Kidney epithelial cell (primary cell): ENCODE measurements at regions not wholly inside any gene's neighbourhood (a gene's known extent, or its start where the extent isn't known, plus 50 kb on each side); places are given as distances from the start of the nearest gene placed in this dataset.

Experiments
- DNase-seq: peaks from one replicate; pipeline ENCODE4 v3.0.0-alpha.2; 2010; ENCODE audit warnings: low read depth
- H3K27me3 ChIP-seq: 2 replicates; pipeline ENCODE4 v1.6.0; 2011; ENCODE audit warnings: low read length; ENCODE audit not compliant: control insufficient read depth, insufficient read depth
- H3K36me3 ChIP-seq: 2 replicates; pipeline ENCODE4 v1.5.1; 2011; ENCODE audit warnings: low read length; ENCODE audit not compliant: control insufficient read depth, insufficient read depth
- H3K4me3 ChIP-seq: 2 replicates; pipeline ENCODE4 v1.5.1; 2011; ENCODE audit warnings: low read depth, mild to moderate bottlenecking, control low read depth, low read length
- TF ChIP-seq, protein P1 (sequence below): IDR thresholded peaks from 2 replicates; pipeline ENCODE4 v1.5.1; 2011; ENCODE audit warnings: mild to moderate bottlenecking, moderate library complexity, low read length, control low read depth, inconsistent platforms; ENCODE audit not compliant: insufficient read depth, poor library complexity, severe bottlenecking

DNA sequence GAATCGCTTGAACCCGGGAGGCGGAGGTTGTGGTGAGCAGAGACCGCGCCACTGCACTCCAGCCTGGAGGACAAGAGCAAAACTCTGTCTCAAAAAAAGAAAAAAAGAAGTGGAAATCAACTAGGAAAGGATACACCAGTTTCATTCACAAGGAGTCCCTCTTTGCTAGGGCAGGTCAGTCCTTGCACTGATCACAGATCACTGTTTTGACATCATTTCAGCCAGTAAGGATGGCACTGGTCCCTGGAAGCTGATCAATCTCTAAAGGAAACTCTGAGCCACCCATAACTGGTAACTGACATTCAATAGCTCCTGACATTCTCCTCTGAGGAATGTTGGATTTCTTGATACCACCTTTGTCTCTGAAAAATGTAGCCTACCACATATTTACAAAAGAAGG is 243.1 kb upstream of the SLC35B3 start:
- Histone ChIP-seq H3K27me3 (no peaks in the 10 kb centered on the region), H3K4me3 (no peak overlapping the region), H3K36me3 (no peaks in the 10 kb centered on the region)
- TF ChIP-seq, protein P1, sequence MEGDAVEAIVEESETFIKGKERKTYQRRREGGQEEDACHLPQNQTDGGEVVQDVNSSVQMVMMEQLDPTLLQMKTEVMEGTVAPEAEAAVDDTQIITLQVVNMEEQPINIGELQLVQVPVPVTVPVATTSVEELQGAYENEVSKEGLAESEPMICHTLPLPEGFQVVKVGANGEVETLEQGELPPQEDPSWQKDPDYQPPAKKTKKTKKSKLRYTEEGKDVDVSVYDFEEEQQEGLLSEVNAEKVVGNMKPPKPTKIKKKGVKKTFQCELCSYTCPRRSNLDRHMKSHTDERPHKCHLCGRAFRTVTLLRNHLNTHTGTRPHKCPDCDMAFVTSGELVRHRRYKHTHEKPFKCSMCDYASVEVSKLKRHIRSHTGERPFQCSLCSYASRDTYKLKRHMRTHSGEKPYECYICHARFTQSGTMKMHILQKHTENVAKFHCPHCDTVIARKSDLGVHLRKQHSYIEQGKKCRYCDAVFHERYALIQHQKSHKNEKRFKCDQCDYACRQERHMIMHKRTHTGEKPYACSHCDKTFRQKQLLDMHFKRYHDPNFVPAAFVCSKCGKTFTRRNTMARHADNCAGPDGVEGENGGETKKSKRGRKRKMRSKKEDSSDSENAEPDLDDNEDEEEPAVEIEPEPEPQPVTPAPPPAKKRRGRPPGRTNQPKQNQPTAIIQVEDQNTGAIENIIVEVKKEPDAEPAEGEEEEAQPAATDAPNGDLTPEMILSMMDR = no peak
- no peak for DNase-seq

DNA sequence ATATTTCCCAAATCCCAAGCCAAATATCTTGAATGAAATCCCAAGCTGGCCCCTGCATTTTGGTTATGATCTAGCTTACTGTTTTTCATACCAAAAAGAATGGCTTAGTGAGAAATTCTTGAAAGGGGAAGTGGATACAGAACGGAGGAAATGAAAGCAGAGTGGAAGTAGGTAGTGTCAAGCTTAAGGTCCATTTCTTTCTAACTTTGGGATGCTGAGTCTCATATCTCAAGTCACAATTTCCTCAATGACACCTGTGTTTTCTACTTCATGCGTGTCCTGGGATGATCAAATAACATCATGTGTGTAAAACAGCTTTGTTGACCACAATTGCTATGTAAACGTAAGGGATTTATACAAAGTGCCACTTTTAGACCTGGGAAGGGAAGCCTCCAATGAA is 238.8 kb upstream of the SLC35B3 start:
- H3K36me3 ChIP-seq = no peaks in the 10 kb centered on the region
- TF ChIP-seq, protein P1 = no peak
- no peak for DNase-seq
- no peaks in the 10 kb centered on the region for H3K27me3 ChIP-seq
- H3K4me3 ChIP-seq = no peak overlapping the region

GRCh38 chr6:8672882-8673281 is 237.5 kb upstream of the SLC35B3 start:
- TF ChIP-seq, protein P1 = no peak
- Histone ChIP-seq H3K4me3 (no peak overlapping the region), H3K36me3 (no peaks in the 10 kb centered on the region), H3K27me3 (no peaks in the 10 kb centered on the region)
- no peak for DNase-seq

DNA sequence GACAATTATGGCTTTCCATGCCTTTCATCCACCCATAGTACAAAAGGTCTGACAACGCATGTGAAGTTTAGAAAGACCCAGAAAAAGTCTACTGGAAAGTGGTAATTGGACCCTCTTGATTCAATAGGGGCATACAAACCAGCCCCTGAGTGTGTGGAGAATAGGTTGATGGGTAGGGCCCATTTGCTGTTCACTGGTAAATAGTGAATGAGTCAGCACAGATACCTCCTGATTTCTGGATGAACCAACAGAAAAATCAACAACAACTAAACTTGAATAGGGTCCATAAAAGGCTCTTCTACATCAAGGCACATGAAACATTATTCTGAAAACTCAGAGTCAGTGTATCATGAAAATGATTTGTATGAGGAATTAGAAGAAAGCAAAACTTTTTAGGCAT is 235.4 kb upstream of the SLC35B3 start:
- no peaks in the 10 kb centered on the region for H3K36me3 ChIP-seq

DNA sequence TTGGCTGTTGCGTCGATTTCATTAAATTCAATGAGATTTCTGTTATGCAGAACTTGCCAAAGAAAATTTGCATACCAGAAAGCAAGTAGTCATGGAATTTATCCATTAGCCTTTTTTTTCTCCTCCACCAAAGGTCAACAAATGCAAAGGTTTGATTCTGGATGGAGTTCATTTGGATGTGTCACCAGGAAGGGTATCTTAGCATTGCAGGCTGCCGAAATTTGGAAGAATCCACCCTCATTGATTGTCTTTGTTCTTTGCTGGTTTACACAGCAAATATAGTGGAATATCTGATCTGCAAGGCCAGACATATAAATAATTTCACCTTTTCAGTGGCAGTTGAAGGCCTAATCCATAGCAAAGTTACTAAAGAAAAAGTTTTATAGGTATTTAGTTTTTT is 229.4 kb upstream of the SLC35B3 start:
- TF ChIP-seq, protein P1 = no peak
- H3K27me3 ChIP-seq = no peaks in the 10 kb centered on the region
- no peak overlapping the region for H3K4me3 ChIP-seq
- no peaks in the 10 kb centered on the region for H3K36me3 ChIP-seq
- DNase-seq = no peak

More for the DNA sequence above, 235.4 kb upstream of the SLC35B3 start:
- Histone ChIP-seq H3K27me3 (no peaks in the 10 kb centered on the region), H3K4me3 (no peak overlapping the region)
- DNase-seq = no peak
- TF ChIP-seq, protein P1 = no peak

DNA sequence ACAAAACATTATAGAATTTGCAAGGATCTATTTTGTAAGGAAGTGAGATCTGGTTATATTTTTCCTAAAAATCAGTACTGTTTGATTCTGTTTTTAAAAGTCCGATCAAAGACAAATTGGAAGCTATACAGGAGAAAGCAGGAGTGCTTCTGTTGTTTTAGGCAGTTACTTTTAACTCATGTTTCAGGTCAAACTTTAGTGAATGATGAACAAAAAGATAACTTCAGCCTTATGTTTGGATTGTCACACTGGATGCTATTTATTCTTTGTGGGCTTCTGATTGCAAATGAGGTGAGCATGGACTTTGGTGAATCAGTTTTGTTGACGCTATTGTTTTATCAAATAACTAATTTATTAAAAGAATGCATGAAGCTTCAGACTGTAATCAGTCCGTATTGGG is 228.7 kb upstream of the SLC35B3 start:
- TF ChIP-seq, protein P1 = no peak
- Histone ChIP-seq H3K36me3 (no peaks in the 10 kb centered on the region), H3K27me3 (no peaks in the 10 kb centered on the region), H3K4me3 (no peak overlapping the region)
- no peak for DNase-seq
